Stimulated activated CD4-positive, alpha-beta T cell treated with anti-CD3 and anti-CD28 coated beads, Interleukin-12 subunit alpha, Interleukin-12 subunit beta, amount 100 ng/mL, for 48 hours (primary cell): ENCODE measurements at regions not wholly inside any gene's neighbourhood (a gene's known extent, or its start where the extent isn't known, plus 50 kb on each side); places are given as distances from the start of the nearest gene placed in this dataset.

Experiments used
- DNase-seq, 3 donors: peaks; one replicate each; pipeline ENCODE4 v3.0.0-alpha.2; 2020; ENCODE audit warnings: low read depth in 2 of 3, low spot score in 1 of 3

DNA sequence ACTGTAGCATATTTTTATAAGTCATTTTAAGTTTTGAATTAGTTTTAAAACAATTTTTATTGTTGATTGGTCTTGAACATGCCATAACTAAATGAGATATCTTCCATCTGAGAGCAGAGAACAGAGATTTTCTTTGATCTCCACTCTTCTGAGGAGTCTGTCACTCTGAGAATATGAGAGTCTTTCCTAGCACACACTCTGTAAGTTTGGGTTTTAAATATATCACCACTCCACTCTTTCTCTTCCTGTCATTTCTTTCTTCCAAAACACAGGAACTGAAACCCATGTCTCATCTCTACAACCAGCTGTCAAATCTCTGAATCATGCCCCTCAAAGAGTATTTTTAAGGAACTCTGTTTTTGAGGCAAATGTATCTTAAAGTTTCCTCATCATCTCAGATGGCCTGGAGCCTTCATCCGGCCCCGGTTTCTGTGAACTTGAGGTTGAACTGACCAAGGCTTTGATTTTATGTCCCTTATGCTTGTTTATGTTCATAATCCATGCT, 698.2 kb upstream of the SGCG start:
- DNase-seq = no peak

DNA sequence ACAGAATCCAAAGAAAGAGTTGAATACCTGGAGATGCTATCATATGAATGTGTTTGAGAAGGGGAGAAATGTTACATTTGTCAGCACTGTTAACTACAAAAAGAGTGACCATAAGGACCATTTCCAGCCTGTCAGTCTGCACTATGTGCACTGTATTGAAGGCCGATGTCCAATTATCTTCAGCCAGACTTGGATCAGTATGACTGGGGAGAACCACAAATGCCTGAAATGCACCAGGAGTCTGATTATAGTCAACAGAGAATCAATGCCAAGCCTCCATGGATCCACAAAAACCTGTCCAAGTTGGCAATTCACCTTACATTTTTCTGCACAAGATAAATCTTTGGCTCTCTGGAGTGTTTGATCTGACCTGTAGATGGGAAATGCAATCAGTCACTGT, 697.5 kb upstream of the SGCG start:
- DNase-seq = no peak

DNA sequence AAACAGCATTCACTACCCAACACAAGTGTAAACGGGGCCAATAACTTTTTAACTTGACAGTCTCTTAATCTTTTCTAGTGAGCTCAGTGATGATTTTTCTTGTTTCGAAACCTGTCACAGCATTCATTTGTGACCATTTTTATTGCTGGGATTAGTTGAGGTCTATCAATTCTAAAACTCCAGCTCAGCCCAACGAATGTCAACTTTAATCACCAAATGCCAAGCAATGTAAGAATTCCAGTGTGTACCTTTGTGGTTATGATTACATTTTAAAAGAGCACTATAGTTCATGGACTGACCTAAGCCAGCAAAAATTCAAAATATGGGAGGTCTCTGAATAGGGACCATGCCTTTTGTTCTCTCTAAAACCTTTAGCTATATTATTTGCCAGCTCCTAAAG, 694.3 kb upstream of the SGCG start:
- DNase-seq = no peak

GRCh38 chr13:22487932-22488331, 692.8 kb upstream of the SGCG start:
- no peak for DNase-seq

DNA sequence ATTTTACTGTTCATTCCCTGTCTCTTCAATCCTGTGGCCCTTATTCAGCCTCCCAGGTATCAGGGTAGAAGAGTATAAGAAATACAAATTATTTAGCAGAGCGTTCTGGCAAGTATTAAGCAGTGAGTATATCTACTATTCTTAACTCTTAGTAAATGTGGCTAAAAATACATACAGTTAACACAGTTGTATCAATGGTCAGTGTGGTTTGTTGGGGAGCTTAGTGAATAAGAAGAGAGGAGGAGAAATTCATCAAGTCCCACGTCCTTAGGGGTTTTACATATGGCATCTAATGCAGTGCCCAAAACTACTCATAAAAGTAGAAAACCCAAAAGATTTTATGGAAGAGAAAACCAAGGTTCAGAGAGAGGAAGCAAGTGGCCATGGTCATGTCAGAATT, 691.0 kb upstream of the SGCG start:
- DNase-seq = no peak

DNA sequence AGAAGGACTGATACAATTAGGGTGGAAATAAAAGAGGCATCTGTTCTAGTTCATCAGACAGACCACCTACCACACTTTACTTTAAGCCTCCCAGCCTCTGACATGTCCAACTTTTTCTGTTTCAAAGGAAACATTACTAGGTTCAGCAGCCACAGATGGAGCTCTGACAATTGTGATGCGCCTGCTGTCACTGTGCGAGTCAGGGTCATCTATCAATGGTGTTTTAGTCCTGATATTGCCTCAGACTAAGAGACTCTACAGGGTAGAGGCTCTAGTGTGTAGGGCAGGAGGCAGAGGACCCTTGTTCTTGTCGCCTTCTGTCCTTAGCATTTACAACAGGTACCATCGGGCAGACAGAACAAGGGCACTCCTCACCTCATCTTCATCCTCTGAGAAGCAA, 685.0 kb upstream of the SGCG start:
- no peak for DNase-seq

DNA sequence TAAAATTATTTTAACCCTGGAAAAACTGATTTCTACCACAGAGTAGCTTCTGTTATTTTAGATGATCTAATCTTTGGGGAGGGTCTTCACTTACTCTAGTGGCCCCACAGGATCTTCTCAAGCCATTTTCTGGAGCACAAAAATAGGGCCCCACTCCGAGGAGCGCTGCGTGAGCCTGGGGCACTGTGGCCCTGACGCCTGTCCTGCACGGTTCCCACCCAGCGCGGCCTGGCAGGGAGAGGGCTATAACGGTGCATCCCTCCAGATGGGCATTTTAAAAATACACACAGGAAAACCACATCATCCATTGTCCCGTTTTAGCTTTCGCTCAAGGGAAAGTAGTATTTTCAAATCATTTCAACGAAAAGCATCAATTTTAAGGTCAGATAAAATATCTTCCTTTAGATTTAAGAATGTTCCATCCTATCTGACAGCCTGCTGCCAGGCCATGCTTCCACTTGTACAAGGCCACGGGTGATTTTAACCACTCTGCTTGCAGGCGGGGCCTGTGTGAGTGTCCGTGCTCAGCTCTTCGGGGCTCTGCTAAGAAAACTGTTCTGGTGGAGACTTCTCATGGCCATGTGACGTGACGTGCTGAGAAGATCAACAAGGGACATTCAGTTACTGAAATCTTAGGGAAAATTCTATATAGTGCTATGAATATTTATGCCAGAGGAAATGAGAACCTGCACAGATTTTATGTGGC, 683.8 kb upstream of the SGCG start:
- DNase-seq = no peak

- DNase-seq = no peak
Measured at GRCh38 chr13:22497991-22498780, 682.6 kb upstream of the SGCG start.

DNA sequence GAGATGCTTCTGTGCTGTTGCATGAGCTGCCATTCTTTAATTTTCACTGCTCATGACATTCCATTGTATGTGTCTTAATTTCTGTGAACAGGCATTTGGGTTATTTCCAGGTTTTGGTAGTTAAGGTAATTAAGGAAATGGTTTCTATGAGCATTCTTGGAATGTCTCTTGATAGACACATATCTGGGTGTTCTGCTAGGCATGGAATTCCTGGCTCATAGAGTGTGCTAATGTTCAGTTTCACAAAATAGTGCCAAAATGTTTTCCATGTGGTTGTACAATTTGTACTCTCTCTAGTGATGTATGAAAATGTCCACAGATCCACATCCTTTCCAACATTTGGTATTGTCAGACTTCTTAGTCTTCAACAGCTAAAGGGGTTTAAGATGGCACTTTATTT, 680.9 kb upstream of the SGCG start:
- no peak for DNase-seq

GRCh38 chr13:22505489-22505888, 675.3 kb upstream of the SGCG start:
- no peak for DNase-seq

DNA sequence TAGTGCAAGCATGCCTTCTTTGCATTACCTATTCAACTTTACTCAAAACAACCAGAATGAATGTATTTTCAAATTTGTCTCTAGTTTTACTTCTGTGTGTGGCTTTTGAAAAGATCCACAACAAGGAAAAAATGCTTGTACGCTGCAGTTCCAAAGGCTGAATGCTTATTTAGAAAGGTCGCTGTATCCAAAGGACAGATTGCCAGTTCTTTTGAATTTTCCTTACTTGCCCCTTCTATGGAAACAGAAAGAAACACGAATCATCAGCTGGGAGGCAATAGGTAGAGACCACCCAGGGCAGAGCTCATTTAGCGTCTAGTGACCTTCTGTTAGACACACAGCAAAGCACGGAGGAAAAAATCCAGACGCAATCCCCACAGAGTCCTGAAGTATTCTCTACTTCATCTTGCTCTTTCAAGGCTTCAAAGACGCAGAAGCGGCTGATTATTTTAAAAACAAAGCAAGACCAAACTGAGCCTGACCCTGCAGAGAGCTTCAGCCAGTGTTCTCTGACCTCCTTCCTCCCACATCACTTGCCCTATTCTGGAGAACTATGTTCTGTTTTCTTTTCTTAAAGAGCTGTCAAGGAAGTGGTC, 674.6 kb upstream of the SGCG start:
- no peak for DNase-seq

GRCh38 chr13:22517544-22517943, 663.2 kb upstream of the SGCG start:
- no peak for DNase-seq

DNA sequence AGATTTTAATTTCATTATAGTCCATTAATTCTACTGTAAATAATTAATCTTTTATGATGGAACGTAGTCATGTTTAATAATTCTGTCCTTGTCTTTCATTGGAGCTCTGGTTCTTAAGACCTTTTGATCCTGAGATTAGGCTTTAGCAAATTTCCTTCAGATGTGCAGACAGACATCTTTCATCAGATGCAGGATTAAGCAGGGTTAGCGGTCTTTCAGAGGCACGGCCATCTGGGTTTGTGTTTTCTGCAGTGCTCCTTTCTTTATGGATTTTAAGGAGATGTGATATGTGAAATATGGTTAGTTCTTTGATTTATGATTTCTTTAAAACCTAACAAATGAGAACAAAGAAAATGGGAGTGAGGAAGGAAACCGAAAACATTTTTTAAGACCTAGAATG, 643.9 kb upstream of the SGCG start:
- DNase-seq = no peak

GRCh38 chr13:22538400-22538799, 642.4 kb upstream of the SGCG start:
- DNase-seq = no peak

DNA sequence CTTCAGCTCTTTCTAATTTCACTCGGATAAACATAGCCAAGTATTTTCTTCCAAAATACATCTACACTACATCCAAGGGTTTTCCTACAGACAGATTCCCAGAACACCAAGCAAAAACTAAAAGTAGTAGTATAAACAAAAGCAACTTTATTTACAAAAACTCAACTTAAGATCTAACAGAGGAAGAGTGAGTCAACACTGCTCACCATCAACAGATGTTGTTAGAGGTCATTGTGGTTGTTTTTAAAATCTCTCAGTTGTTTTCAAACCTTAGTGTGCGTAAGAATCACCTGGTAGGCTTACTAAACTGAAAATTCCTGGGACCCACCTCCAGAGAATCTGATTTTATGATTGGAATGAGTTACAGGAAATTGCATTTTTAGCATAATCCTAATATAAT, 631.7 kb upstream of the SGCG start:
- DNase-seq = no peak

DNA sequence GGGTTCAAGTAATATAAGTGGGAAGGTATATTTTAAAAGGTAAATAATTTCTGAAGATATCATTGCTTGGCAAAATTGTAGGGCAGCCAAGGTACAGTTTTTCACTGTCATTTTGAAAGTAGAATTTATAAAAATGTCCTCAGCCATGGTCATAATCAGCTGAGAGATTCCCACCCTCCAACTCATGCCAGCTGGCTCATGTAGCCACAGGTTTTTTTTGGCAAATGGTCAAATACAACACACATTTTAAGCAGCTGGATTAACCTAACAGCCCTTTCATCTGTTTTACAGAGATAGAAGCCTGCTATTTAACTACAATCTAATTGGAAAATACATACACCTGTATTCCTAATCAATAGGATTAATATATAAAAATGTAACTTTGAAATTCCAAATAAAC, 619.2 kb upstream of the SGCG start:
- no peak for DNase-seq

DNA sequence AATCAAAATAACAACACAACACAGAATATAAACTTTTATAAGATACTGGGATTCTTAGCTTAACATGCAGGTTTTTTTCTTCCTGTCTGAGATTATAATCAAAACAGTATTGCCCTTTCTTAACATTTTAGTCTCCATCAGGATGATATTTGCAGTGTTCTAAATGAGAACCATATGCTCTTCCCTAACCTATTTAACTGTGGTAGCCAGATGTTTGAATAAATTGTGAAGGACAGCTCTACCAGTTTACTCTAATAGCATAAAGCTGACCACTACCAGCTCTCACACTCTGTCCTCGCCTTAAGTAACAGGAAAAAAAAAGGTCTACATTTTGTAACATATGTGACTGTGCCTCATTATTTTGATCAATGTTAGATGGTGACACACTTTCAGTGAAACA, 618.7 kb upstream of the SGCG start:
- no peak for DNase-seq

- no peak for DNase-seq
Measured at GRCh38 chr13:22563272-22563671, 617.5 kb upstream of the SGCG start.

GRCh38 chr13:22569811-22570210, 611.0 kb upstream of the SGCG start:
- no peak for DNase-seq

DNA sequence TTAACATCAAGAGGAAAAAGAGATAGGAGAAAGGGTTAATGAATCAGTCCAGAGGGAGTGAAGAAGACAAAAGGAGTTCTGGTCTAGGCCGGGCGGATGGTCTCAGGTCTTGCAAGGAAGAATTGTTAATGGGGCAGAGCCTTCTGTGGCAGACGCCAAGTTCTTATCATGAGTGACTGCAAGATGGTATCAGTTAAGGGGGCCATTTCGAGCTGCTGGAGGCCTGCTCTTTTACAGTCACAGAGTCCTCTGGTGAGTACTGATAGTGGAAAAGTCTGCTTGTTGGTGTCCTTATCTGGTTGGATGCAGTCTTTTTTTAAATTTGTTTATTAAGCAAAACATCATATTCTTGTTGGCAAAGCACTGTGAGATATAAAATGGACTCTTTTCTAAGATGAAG, 590.9 kb upstream of the SGCG start:
- DNase-seq = no peak

DNA sequence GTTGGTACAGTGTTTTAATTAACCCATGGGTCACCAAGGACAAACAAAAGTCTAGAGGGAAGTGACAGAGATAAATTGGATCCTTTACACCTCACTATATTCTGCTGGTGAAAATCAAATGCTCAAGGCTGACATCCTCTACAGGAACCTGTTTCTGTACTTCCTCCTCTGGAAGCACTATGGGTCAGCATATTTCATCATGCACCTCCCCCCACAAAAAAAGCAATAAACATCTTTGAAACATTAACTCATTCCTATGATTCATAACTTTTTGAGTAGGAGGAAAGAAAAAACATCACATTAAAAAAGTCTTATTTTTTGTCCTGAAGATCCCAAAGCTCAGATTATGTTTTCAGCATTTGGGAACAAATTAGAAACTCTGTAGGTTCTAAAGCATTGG, 588.3 kb upstream of the SGCG start:
- no peak for DNase-seq

DNA sequence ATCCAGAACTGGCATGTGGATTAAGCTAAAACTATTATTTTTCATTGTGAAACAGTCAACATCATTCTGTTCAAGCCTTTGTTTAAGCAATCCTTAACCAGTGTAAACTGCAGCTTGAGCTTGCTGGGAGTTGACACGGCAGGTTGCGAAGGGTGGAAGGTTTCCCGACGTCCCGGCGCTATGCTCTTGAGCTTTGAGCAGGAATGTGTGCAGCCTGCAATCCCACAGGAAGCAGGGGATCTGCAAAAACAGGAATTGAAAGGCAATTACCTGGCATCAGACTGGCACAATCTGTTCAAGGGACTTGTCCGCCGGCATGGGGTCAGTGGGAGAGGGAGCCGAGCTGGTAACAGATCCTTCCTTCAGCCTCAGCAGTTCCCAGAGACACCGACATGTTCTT, 586.7 kb upstream of the SGCG start:
- no peak for DNase-seq
